ENCODE measurements at regions not wholly inside any gene's neighbourhood (a gene's known extent, or its start where the extent isn't known, plus 50 kb on each side); places are given as distances from the start of the nearest gene placed in this dataset.

- no peak for ATAC-seq
- Histone ChIP-seq H3K4me1 (no peaks in the 10 kb centered on the region), H3K27me3 (ENCODE audit: low read depth) (no peaks in the 10 kb centered on the region), H3K9me3 (no peaks in the 10 kb centered on the region), H3K36me3 (no peaks in the 10 kb centered on the region), H3K4me3 (no peak overlapping the region), H3K27ac (no peak overlapping the region)
- no peak for TF ChIP-seq CTCF (IDR thresholded peaks at IDR 0.05)
- intact Hi-C loops (cut with DNase I) = no loop called here
- no peak for DNase-seq
Measured at GRCh38 chr2:120499784-120500495, 154.0 kb downstream of the INHBB start.

DNA sequence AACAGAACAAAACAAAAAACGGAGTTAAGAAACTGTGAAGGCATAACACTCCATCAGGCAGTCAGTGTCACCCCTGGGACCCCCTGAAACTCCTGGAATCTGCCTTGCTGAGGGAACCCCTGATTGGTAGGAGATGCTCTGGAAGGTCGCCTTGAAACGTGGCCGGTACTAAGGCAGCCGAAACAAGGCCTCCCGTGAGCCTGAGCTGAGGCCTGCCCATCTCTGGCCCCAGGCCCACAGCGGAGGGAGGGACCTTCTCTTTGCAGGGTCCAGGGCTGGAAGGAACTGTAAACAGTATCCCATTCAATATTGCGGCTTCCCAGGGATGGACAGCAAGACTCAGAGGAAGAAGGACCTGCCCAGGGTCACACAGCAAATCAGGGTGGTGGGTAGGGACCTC is 155.7 kb downstream of the INHBB start:
- Histone ChIP-seq H3K27ac (no peak overlapping the region), H3K36me3 (no peaks in the 10 kb centered on the region), H3K27me3 (ENCODE audit: low read depth) (no peaks in the 10 kb centered on the region), H3K4me3 (no peak overlapping the region), H3K9me3 (no peaks in the 10 kb centered on the region), H3K4me1 (no peaks in the 10 kb centered on the region)
- intact Hi-C loops (cut with DNase I) = no loop called here
- no peak for ATAC-seq
- no peak for TF ChIP-seq CTCF (IDR thresholded peaks at IDR 0.05)
- no peak for DNase-seq

- intact Hi-C loops (cut with DNase I) = no loop called here
Measured at GRCh38 chr2:120502357-120502756, 156.4 kb downstream of the INHBB start.

GRCh38 chr2:120502761-120503160 is 156.8 kb downstream of the INHBB start:
- Histone ChIP-seq H3K27ac (no peak overlapping the region), H3K27me3 (ENCODE audit: low read depth) (no peaks in the 10 kb centered on the region), H3K4me1 (no peaks in the 10 kb centered on the region), H3K36me3 (no peaks in the 10 kb centered on the region), H3K4me3 (no peak overlapping the region), H3K9me3 (no peaks in the 10 kb centered on the region)
- intact Hi-C loops (cut with DNase I) = no loop called here
- DNase-seq (no peak), ATAC-seq (no peak)
- no peak for TF ChIP-seq CTCF (IDR thresholded peaks at IDR 0.05)

More at GRCh38 chr2:120502357-120502756, 156.4 kb downstream of the INHBB start:
- Histone ChIP-seq H3K4me3 (no peak overlapping the region), H3K27ac (no peak overlapping the region), H3K9me3 (no peaks in the 10 kb centered on the region), H3K27me3 (ENCODE audit: low read depth) (no peaks in the 10 kb centered on the region), H3K36me3 (no peaks in the 10 kb centered on the region), H3K4me1 (no peaks in the 10 kb centered on the region)
- no peak for ATAC-seq
- no peak for DNase-seq
- TF ChIP-seq CTCF (IDR thresholded peaks at IDR 0.05) = no peak

DNA sequence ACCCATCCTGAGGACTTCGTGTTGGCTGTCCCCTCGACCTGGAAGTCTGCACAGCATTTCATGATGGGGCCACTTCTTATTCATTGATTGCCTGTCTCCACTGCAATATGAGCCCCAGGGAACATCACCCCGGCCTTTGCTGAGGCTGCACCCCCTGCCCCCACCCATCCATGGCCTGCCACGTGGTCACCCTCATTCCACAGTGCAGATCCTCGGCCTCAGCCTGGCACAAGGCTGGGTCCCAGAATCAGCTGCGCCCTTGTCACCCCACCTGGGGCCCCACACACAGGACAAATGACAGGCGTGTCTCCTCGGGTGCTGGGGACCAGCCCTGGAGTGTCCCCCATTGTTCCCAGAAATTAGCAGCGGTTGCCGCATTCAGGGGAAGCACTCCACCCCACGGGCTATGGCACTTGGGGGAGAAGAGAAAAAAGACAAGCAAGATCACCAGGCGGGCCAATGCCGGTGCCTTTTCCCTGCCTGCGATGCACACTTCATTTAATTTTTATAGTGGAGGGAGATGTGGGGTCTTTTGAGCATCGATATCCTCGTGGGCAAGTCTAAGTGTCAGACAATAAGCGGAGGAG is 157.4 kb downstream of the INHBB start:
- no peaks in the 10 kb centered on the region for H3K27me3 ChIP-seq (ENCODE audit: low read depth)
- no peak overlapping the region for H3K4me3 ChIP-seq
- no peaks in the 10 kb centered on the region for H3K4me1 ChIP-seq
- DNase-seq (no peak), ATAC-seq (no peak)
- H3K36me3 ChIP-seq = no peaks in the 10 kb centered on the region
- no peak overlapping the region for H3K27ac ChIP-seq
- intact Hi-C loops (cut with DNase I) = no loop called here
- H3K9me3 ChIP-seq = no peaks in the 10 kb centered on the region
- TF ChIP-seq CTCF (IDR thresholded peaks at IDR 0.05) = no peak
